GM12878 (cell line): ENCODE measurements at regions not wholly inside any gene's neighbourhood (a gene's known extent, or its start where the extent isn't known, plus 50 kb on each side); places are given as distances from the start of the nearest gene placed in this dataset.

Source experiments
- ATAC-seq: fragments of 200-7000 bp; cut with Tn5 transposase; 3 replicates; pipeline ENCODE4 v1.9.1; 2020; ENCODE audit warnings: mild to moderate bottlenecking, moderate library complexity
- BruUV-seq: library from RNA; stranded (reverse); fragments of 400-500 nt; replicated peaks from 2 replicates; lab custom pipeline; 2021; lab: Mats Ljungman, UMichigan
- CTCF ChIA-PET: fragments of 300-600 bp; sonication (Branson Sonifier 250); formaldehyde crosslinking; extraction: SDS; loops from one replicate; lab custom pipeline; 2021; ENCODE audit warnings: inconsistent platforms; lab: Yijun Ruan, JAX
- POLR2A ChIA-PET: fragments of 350-600 bp; formaldehyde crosslinking; extraction: SDS; loops from one replicate; lab custom pipeline; 2021; ENCODE audit warnings: inconsistent platforms; lab: Charles Lee
- RAD21 ChIA-PET: fragments of 300-600 bp; sonication (Branson Sonifier 250); formaldehyde crosslinking; loops from one replicate; lab custom pipeline; 2023; ENCODE audit warnings: antibody characterized with exemption; ENCODE audit not compliant: unreplicated experiment; lab: Charles Lee
- SMC1A ChIA-PET: fragments of 300-600 bp; sonication (Branson Sonifier 250); formaldehyde crosslinking; loops from one replicate; lab custom pipeline; 2023; ENCODE audit not compliant: unreplicated experiment, uncharacterized antibody; lab: Charles Lee
- DNase-seq: peaks from one replicate; pipeline ENCODE4 v3.0.0-alpha.2; 2011; ENCODE audit warnings: low read depth, low spot score
- FAIRE-seq: peaks from 3 replicates; lab custom pipeline; 2011; peaks lifted over from hg19 to GRCh38; lab: Jason Lieb, UNC
- H2AFZ ChIP-seq: 2 replicates; pipeline ENCODE4 v1.6.0; 2011; ENCODE audit warnings: low read depth, low read length, control low read depth; ENCODE audit not compliant: control insufficient read depth
- H3K27ac ChIP-seq: 2 replicates; pipeline ENCODE4 v1.5.1; 2011; ENCODE audit warnings: control low read depth; ENCODE audit not compliant: control insufficient read depth, insufficient read depth
- H3K27me3 ChIP-seq, 2 experiments: replicated peaks in 1 of 2; 2 replicates each; pipeline versions ENCODE4 v1.6.0 to v1.6.1; 2011; ENCODE audit warnings: low read length in 1 of 2; ENCODE audit not compliant: control insufficient read depth in 2 of 2, insufficient read depth in 2 of 2
- H3K36me3 ChIP-seq, 2 experiments: 2 replicates each; pipeline ENCODE4 v1.5.1; 2011; ENCODE audit warnings: low read length in 1 of 2; ENCODE audit not compliant: control insufficient read depth in 2 of 2, insufficient read depth in 2 of 2
- H3K4me1 ChIP-seq: 2 replicates; pipeline ENCODE4 v1.6.1; 2011; ENCODE audit warnings: mild to moderate bottlenecking, low read length, moderate library complexity, mixed read lengths; ENCODE audit not compliant: control insufficient read depth, insufficient read depth
- H3K4me2 ChIP-seq: 2 replicates; pipeline ENCODE4 v1.6.0; 2011; ENCODE audit warnings: control low read depth; ENCODE audit not compliant: control insufficient read depth, insufficient read depth
- H3K4me3 ChIP-seq: fragments of 200-600 bp; sonication (generic); 2 replicates; pipeline ENCODE4 v1.5.1; 2016
- H3K79me2 ChIP-seq: 2 replicates; pipeline ENCODE4 v1.6.0; 2011; ENCODE audit warnings: low read length; ENCODE audit not compliant: control insufficient read depth, insufficient read depth
- H3K9ac ChIP-seq: 2 replicates; pipeline ENCODE4 v1.8.0; 2011; ENCODE audit warnings: low read length, control low read depth, mixed read lengths; ENCODE audit not compliant: control insufficient read depth, insufficient read depth
- H3K9me3 ChIP-seq: replicated peaks from 3 replicates; pipeline ENCODE4 v1.5.1; 2011; ENCODE audit warnings: mild to moderate bottlenecking, low read length; ENCODE audit not compliant: control insufficient read depth, insufficient read depth
- H4K20me1 ChIP-seq: 2 replicates; pipeline ENCODE4 v1.6.0; 2011; ENCODE audit not compliant: control insufficient read depth, insufficient read depth
- BMI1 ChIP-seq: fragments of 450-650 bp; IDR thresholded peaks from 2 replicates; pipeline ENCODE4 v1.6.1; 2016; ENCODE audit warnings: mild to moderate bottlenecking, moderate library complexity, borderline replicate concordance
- CHD1 ChIP-seq: IDR thresholded peaks from 2 replicates; pipeline ENCODE4 v1.6.1; 2012; ENCODE audit warnings: low read depth, low read length, improper control_type of control experiment
- KDM1A ChIP-seq: fragments of 200-600 bp; sonication (generic); IDR thresholded peaks from 2 replicates; pipeline ENCODE4 v1.6.1; 2016; ENCODE audit warnings: borderline replicate concordance
- NR2C1 ChIP-seq: fragments of 450-650 bp; IDR thresholded peaks from 2 replicates; pipeline ENCODE4 v1.6.1; 2017; ENCODE audit warnings: antibody characterized with exemption, mild to moderate bottlenecking, moderate library complexity
- SPI1 ChIP-seq: IDR thresholded peaks from 2 replicates; pipeline ENCODE4 v1.6.1; 2011; ENCODE audit warnings: low read depth, mild to moderate bottlenecking, low read length, moderate library complexity, borderline replicate concordance; ENCODE audit not compliant: insufficient read depth
- SRF ChIP-seq, 2 experiments: IDR thresholded peaks; 2 replicates each; pipeline ENCODE4 v1.6.1; 2011; ENCODE audit warnings: low read depth in 2 of 2, low read length in 2 of 2, mild to moderate bottlenecking in 1 of 2, moderate library complexity in 1 of 2
- STAT1 ChIP-seq: fragments of 450-650 bp; conservative IDR thresholded peaks from 2 replicates; pipeline ENCODE4 v1.6.1; 2014; ENCODE audit warnings: antibody characterized with exemption, mild to moderate bottlenecking
- ZNF274 ChIP-seq: IDR thresholded peaks from one replicate; pipeline ENCODE4 v1.8.0; 2011; ENCODE audit not compliant: insufficient read length, insufficient read depth
- WGBS: methylation state at CpG from one replicate; pipeline ENCODE4 v1.1.6; 2016; ENCODE audit warnings: low lambda C conversion rate; ENCODE audit not compliant: insufficient replicate concordance, insufficient coverage; ENCODE audit errors: missing lambda C conversion rate; 5-methylcytosine and 5-hydroxymethylcytosine counted together
- in situ Hi-C: fragments of 300-500 bp; cut with MboI; formaldehyde crosslinking; loops from 9 replicates; pipeline ENCODE4 v1.14.3; 2018; ENCODE audit warnings: mixed read lengths
- intact Hi-C: fragments of 100-400 bp; cut with micrococcal nuclease; formaldehyde crosslinking; loops from one replicate; pipeline ENCODE4 v1.14.2; 2022; ENCODE audit not compliant: unreplicated experiment
- TF ChIP-seq, protein P1 (sequence below): fragments of 450-650 bp; IDR thresholded peaks from 2 replicates; pipeline ENCODE4 v1.6.1; 2016; ENCODE audit warnings: mild to moderate bottlenecking

DNA sequence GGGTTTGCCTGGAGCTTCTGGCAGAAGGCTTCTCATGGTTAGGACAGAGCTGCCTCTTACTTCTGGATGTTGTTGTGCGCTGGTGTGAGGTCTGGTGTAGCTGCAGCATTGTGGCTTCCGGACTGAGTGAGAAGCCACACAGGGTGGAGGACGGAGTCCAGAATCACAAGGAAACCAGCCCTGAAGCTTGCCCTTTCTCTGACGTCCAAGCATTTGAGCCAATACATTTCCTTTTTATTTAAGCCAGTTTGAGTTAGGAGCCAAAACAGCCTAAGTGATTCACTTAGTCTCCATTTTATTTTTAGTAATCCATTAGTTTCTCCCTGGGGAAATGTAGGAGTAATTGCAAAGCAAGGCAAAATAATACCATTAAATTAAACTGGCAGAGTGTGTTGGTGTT, 402.4 kb upstream of the RGS6 start:
- RAD21 ChIA-PET, result no interaction called here
- CTCF ChIA-PET, result interaction anchor here (0.6 to 1.1 kb wide), 2 partner anchors 16 to 22 kb away, joined by 3 to 4 read pairs; no protein-coding TSS in a partner anchor
- POLR2A ChIA-PET, result interaction anchor here (1.9 to 5.3 kb wide), 2 partner anchors 11 to 21 kb away, joined by 4 to 25 read pairs; no protein-coding TSS in a partner anchor
- H3K4me1 ChIP-seq, result peaks cover 20% of the 10 kb centered on the region
- no peaks in the 10 kb centered on the region for H3K9me3 ChIP-seq
- peaks cover 2 to 12% of the 10 kb centered on the region in 2 experiments; a peak in 3 of 4 replicates for H3K36me3 ChIP-seq
- no peak overlapping the region for H3K4me2 ChIP-seq
- intact Hi-C loops (loop anchor here (10.0 kb wide), 1 partner anchor 205 kb away; the partner anchor contains the start of gene SIPA1L1), in situ Hi-C loops (no loop called here)
- FAIRE-seq (no peak), DNase-seq (no peak), ATAC-seq (no peak)
- no peaks in the 10 kb centered on the region for H3K27me3 ChIP-seq
- TF ChIP-seq ZNF274 (no peak), SPI1 (no peak), SRF (IDR thresholded peaks at IDR 0.05; ENCODE audit: low read depth in 2 of 2, low read length in 2 of 2) (no peak), CHD1 (no peak), BMI1 (no peak), KDM1A (no peak), NR2C1 (no peak), STAT1 (no peak)
- TF ChIP-seq, protein P1, sequence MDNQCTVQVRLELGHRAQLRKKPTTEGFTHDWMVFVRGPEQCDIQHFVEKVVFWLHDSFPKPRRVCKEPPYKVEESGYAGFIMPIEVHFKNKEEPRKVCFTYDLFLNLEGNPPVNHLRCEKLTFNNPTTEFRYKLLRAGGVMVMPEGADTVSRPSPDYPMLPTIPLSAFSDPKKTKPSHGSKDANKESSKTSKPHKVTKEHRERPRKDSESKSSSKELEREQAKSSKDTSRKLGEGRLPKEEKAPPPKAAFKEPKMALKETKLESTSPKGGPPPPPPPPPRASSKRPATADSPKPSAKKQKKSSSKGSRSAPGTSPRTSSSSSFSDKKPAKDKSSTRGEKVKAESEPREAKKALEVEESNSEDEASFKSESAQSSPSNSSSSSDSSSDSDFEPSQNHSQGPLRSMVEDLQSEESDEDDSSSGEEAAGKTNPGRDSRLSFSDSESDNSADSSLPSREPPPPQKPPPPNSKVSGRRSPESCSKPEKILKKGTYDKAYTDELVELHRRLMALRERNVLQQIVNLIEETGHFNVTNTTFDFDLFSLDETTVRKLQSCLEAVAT, result no peak
- no peaks in the 10 kb centered on the region for H4K20me1 ChIP-seq
- no peak overlapping the region for H2AFZ ChIP-seq
- BruUV-seq, result no TSS peak
- 99% methylated on average over 4 of the region's 4 CpGs for WGBS
- SMC1A ChIA-PET, result interaction anchor here (3.8 to 10.2 kb wide), 2 partner anchors 8 to 23 kb away, joined by 29 to 108 read pairs; no protein-coding TSS in a partner anchor
- H3K4me3 ChIP-seq, result no peak overlapping the region
- peaks cover 38% of the 10 kb centered on the region for H3K79me2 ChIP-seq
- H3K9ac ChIP-seq, result no peak overlapping the region
- no peak overlapping the region for H3K27ac ChIP-seq
